Activated T-cell treated with anti-CD3 and anti-CD28 coated beads, Interleukin-2, amount 50 U/mL, for 4 hours (primary cell): ENCODE measurements at regions not wholly inside any gene's neighbourhood (a gene's known extent, or its start where the extent isn't known, plus 50 kb on each side); places are given as distances from the start of the nearest gene placed in this dataset.

ENCODE experiments used
- ATAC-seq, 2 donors: fragments of 200-7000 bp; cut with Tn5 transposase; one replicate each; pipeline ENCODE4 v1.10.0; 2021
- DNase-seq: peaks from one replicate; pipeline ENCODE4 v3.0.0-alpha.2; 2020
- H3K27me3 Mint-ChIP-seq: one replicate; pipeline ENCODE4 v1.8.0; 2021; ENCODE audit warnings: low read depth, mixed read lengths
- H3K36me3 Mint-ChIP-seq: one replicate; pipeline ENCODE4 v1.8.0; 2022; ENCODE audit warnings: mixed read lengths; ENCODE audit not compliant: insufficient read depth
- H3K4me1 Mint-ChIP-seq: one replicate; pipeline ENCODE4 v1.8.0; 2021; ENCODE audit warnings: low read depth, mixed read lengths
- H3K4me3 Mint-ChIP-seq: one replicate; pipeline ENCODE4 v1.8.0; 2021; ENCODE audit warnings: mild to moderate bottlenecking, moderate library complexity, mixed read lengths
- H3K9me3 Mint-ChIP-seq: one replicate; pipeline ENCODE4 v1.8.0; 2021; ENCODE audit warnings: mixed read lengths

DNA sequence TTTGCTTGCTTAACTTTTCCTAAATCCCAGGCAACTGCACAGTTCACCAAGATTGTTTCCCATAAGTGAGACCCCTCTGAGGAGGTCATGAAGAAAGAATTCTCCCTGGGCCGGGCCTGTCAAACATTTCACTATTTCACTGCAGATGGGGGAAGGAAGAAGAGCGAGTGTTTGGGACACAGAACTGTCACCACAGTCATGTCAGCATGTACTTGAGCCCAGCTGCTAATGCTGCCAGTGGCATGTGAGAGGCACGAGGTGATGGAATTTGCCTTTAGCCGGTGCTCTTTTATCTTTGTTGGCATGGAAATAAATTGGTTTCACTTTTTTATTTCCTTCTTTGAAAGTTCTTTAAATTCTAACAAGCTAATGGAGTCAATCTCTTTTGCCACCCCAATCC lies 277.9 kb upstream of the GADL1 start:
- Mint-ChIP-seq H3K4me1 (peaks cover 5% of the 10 kb centered on the region), H3K9me3 (no peaks in the 10 kb centered on the region), H3K4me3 (no peak overlapping the region), H3K27me3 (no peaks in the 10 kb centered on the region), H3K36me3 (no peaks in the 10 kb centered on the region)
- DNase-seq (no peak), ATAC-seq (no peak)

DNA sequence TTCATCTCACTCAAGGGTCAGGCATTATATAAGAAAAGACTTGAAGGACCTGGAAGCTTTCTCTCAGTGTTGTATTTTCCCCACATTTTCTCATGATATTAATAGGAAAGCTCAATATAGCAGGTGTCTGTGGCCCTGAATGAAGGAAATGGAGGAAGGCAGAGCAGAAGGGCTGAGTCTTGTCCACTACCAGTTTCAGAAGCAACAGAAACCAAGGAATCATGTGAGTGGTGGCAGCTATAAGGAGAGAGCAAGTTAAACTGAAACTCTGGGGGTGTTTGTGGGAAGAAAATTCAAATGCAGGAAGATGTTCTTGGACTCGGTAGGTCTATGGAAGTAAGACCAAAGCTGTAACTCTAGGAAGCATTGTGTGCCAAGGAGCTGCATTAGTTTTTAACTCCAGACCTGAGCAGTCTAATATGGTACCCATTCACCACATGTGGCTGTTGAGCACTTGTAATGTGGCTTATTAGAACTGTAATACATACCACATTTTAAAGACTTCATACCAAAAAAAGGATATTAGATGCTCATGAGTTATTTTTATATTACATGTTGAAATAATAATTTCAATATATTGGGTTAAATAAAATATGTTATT lies 278.8 kb upstream of the GADL1 start:
- no peak for ATAC-seq

DNA sequence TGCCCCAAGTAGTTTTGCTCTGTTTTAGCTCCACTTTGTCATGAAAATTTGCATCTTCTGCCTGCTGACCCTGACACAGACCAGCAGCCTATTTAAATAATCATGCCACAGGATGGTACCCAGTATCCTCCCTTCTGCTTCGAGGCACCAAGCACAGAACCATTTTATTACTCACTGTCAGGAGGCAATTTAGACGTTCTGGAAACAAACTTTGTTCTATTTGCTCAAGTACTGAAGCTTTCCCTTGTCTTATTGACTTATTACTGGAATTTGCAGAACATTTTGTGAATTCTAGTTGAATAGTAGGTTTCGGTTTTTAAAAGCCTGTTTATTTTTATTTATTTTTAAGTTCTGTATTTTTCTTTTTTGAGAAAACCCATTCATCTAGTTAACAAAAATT lies 279.6 kb upstream of the GADL1 start:
- ATAC-seq = no peak
- no peaks in the 10 kb centered on the region for H3K9me3 Mint-ChIP-seq
- H3K4me1 Mint-ChIP-seq = peaks cover 15% of the 10 kb centered on the region

More for the DNA sequence above, 278.8 kb upstream of the GADL1 start:
- no peak for DNase-seq
- Mint-ChIP-seq H3K9me3 (no peaks in the 10 kb centered on the region), H3K4me1 (peaks cover 10% of the 10 kb centered on the region), H3K4me3 (no peak overlapping the region), H3K36me3 (no peaks in the 10 kb centered on the region), H3K27me3 (no peaks in the 10 kb centered on the region)

DNA sequence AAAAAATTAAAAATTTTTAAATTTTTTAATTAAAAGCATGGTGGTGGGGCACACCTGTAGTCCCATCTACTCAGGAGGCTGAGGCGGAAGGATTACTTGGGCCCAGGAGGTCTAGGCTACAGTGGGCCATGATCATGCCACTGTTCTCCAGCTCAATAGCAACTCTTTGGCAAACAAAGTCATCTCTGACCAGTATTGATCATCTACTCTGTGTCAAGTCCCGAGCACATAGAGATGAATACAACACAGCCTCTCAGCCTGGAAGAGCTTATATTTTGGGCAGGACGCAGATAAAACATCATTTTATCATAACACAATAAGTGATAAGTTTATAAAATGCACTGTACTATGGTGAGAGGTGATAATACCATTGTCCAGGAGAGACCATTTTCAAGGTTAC lies 281.6 kb upstream of the GADL1 start:
- H3K4me3 Mint-ChIP-seq = no peak overlapping the region

More for the DNA sequence above, 279.6 kb upstream of the GADL1 start:
- Mint-ChIP-seq H3K4me3 (no peak overlapping the region), H3K27me3 (no peaks in the 10 kb centered on the region), H3K36me3 (no peaks in the 10 kb centered on the region)
- DNase-seq = no peak

DNA sequence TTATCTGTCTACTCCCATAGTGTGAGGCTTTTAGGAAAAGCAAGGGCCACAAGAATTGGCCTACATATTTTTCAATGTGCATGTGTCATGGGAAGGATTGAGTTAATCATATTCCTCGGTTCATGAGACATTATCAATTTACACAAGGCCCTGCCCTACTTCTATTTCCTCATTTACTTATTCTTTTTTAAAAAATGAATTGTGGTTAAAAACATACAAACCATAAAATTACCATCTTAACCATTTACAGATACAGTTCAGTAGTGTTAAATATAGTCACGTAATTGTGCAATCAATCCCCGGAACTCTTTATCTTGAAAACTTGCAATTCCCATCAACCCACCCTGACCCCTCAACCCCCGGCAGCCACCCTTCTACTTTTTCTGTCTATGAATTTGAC lies 284.0 kb upstream of the GADL1 start:
- Mint-ChIP-seq H3K36me3 (no peaks in the 10 kb centered on the region), H3K9me3 (no peaks in the 10 kb centered on the region), H3K4me3 (no peak overlapping the region), H3K27me3 (no peaks in the 10 kb centered on the region), H3K4me1 (peaks cover 10% of the 10 kb centered on the region)
- DNase-seq (no peak), ATAC-seq (no peak)

More for the DNA sequence above, 281.6 kb upstream of the GADL1 start:
- no peak for DNase-seq
- H3K9me3 Mint-ChIP-seq = no peaks in the 10 kb centered on the region
- H3K27me3 Mint-ChIP-seq = no peaks in the 10 kb centered on the region
- no peaks in the 10 kb centered on the region for H3K36me3 Mint-ChIP-seq
- no peak for ATAC-seq
- H3K4me1 Mint-ChIP-seq = peaks cover 13% of the 10 kb centered on the region

DNA sequence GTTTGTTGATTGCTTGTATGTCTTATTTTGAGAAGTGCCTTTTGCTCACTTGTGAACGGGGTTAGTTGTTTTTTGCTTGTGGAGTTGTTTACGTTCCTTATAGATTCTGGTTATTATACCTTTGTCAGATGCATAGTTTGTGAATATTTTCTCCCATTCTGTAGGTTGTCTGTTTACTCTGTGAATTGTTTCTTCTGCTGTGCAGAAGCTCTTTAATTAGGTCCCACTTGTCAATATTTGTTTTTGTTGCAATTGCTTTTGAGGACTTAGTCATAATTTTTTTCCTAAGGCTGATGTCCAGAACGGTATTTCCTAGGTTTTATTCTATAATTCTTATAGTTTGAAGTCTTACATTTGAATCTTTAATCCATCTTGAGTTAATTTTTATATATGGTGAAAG lies 285.3 kb upstream of the GADL1 start:
- DNase-seq (no peak), ATAC-seq (no peak)
- Mint-ChIP-seq H3K9me3 (no peaks in the 10 kb centered on the region), H3K4me1 (peaks cover 10% of the 10 kb centered on the region), H3K4me3 (no peak overlapping the region), H3K27me3 (no peaks in the 10 kb centered on the region), H3K36me3 (no peaks in the 10 kb centered on the region)

DNA sequence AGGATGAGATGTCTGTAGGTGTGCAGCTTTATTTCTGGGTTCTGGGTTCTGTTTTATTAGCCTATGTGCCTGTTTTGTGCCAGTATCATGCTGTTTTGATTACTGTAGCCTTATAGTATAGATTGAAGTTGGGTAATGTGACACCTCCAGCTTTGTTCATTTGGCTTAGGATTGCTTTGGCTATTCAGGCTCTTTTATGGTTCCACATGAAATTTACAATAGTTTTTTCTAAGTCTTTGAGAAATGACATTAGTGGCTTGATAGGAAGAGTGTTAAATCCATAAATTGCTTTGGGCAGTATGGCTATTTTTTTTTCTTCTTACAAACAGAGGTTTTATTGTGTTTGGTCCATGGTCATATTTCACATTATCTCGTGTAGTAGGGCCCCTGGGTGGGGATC lies 285.8 kb upstream of the GADL1 start:
- Mint-ChIP-seq H3K4me3 (no peak overlapping the region), H3K27me3 (no peaks in the 10 kb centered on the region), H3K9me3 (no peaks in the 10 kb centered on the region), H3K4me1 (peaks cover 10% of the 10 kb centered on the region), H3K36me3 (no peaks in the 10 kb centered on the region)
- no peak for ATAC-seq
- DNase-seq = no peak

DNA sequence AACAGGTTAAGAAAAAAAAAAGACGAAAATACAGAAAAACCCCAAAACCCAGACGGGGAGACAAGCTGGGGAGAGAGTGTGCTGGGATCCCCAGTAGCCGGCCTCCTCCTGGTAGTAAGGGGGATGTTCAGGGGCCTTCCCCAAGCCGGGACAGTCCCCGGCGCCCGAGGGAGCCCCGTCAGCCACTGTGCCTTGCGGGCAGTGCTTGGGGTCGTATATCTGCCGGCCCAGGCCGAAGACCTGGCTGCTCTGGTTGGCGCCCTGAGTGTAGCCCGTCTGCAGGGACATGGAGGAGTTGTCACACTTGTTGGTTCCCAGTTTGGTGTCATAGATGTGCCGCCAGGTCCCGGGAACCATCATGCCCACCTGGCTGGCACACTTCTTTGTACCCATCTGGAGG lies 287.2 kb upstream of the GADL1 start:
- DNase-seq (no peak), ATAC-seq (no peak)
- no peaks in the 10 kb centered on the region for H3K27me3 Mint-ChIP-seq
- H3K36me3 Mint-ChIP-seq = no peaks in the 10 kb centered on the region
- H3K4me3 Mint-ChIP-seq = no peak overlapping the region
- peaks cover 10% of the 10 kb centered on the region for H3K4me1 Mint-ChIP-seq
- no peaks in the 10 kb centered on the region for H3K9me3 Mint-ChIP-seq

DNA sequence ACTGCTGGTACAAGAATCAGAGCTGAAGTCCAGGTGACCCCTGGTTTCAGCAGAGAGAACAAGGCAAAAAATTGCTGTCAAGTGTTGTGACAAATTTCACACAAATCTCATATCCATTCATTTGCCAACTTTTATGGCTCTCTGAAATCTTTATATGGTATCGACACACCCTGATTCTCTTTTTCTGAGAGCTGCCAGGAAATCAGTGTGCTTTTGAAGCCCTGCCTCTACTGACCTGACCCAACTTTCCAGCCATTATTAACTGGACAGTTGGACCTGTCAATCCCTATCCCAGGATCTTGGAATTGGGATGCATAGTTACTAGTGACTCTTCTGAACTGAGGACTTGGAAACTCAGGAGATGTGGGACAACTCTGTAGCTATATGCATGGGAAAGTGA lies 288.2 kb upstream of the GADL1 start:
- ATAC-seq (no peak), DNase-seq (no peak)
- Mint-ChIP-seq H3K4me1 (peaks cover 8% of the 10 kb centered on the region), H3K4me3 (no peak overlapping the region), H3K27me3 (no peaks in the 10 kb centered on the region), H3K36me3 (no peaks in the 10 kb centered on the region), H3K9me3 (no peaks in the 10 kb centered on the region)

DNA sequence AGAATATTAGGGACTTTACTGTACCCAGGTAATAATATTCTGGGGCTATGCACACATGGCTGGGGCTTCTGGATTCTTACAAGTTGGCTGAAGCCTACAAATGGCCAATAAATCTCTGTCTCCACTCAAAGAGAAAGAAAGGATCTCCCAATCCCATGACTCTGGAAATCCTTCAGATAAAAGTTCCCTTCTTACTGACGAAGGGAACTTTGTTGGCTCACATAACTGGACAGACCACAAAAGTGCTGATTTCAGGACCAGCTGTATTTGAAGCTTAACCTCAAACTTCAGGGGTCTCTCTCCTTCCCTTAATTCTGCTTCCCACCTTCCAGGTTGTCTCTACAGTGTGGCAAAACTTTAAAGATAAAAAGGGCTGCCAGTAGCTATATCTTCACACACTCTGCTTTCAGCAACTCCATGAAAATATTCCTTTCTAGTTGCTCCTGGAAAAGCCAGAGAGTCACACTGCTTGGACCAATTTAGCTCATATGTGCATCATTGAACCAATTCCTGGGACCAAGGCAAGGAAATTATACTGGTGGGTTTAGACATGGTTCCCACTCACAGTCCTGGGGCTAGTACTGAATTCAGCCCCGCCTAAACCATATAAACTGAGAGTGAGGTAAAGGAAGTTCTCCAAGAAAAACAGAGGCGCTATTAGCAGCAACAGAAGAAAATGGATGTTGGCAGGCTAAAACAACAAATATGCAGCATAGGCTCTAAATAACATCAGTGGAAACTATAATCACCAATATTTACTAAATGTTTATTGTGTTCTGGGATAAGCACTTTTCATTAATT lies 290.0 kb upstream of the GADL1 start:
- ATAC-seq (no peak), DNase-seq (no peak)
- H3K9me3 Mint-ChIP-seq = no peaks in the 10 kb centered on the region
- no peaks in the 10 kb centered on the region for H3K27me3 Mint-ChIP-seq
- H3K36me3 Mint-ChIP-seq = no peaks in the 10 kb centered on the region
- H3K4me3 Mint-ChIP-seq = no peak overlapping the region
- H3K4me1 Mint-ChIP-seq = no peaks in the 10 kb centered on the region

DNA sequence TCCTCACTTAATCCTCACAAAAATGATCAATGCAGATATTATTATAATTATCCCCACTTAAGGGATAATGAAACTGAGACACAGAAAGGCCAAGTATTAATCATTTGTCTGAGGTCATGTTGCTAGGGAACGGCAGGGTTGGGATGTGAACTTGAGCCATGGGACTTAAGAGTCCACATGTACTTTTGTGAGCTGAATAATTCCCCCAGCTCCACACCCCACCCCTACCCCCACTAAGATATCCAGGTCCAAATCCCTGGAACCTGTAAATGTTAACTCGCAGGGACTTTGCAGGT lies 290.5 kb upstream of the GADL1 start:
- Mint-ChIP-seq H3K27me3 (no peaks in the 10 kb centered on the region), H3K9me3 (no peaks in the 10 kb centered on the region), H3K4me3 (no peak overlapping the region), H3K4me1 (no peaks in the 10 kb centered on the region), H3K36me3 (no peaks in the 10 kb centered on the region)
- ATAC-seq (no peak), DNase-seq (no peak)

DNA sequence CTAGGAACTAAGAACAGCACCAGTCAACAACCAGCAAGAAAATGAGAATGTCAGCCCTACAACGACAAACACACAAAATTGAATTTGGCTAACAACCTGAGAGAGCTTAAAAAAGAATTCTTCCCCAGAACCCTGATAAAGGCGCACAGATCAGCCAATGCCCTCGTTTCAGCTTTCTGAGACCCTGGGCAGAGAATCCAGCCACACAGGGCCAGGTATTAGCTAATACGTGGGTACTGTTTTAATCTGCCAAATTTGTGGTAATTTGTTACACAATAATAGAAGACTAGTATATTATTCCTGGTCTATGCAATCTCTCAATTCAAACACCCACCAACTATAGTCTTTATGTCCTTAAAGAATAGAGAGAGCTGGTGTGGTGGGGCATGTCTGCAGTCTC lies 291.6 kb upstream of the GADL1 start:
- ATAC-seq = no peak
- Mint-ChIP-seq H3K27me3 (no peaks in the 10 kb centered on the region), H3K36me3 (no peaks in the 10 kb centered on the region), H3K4me1 (no peaks in the 10 kb centered on the region), H3K9me3 (no peaks in the 10 kb centered on the region), H3K4me3 (no peak overlapping the region)
- no peak for DNase-seq

DNA sequence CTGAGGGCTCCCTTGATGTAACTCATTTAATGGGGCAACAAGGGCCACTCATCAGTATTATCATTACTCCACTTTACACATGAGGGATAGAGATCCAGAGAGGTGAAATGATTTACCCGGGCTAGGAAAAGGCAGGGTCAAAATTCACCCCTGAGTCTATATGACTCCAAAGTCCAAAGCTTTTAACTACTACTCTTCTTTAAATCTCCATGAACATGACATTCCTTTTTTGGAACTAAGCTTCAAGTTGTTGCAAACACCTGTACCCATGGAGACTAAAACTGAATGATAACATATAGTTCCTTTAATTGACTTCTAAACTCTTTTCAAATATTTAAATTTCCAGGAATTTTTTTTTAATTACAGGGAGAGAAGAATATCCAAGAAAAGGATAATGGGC lies 292.9 kb upstream of the GADL1 start:
- DNase-seq (no peak), ATAC-seq (no peak)
- H3K4me3 Mint-ChIP-seq = no peak overlapping the region
- H3K9me3 Mint-ChIP-seq = no peaks in the 10 kb centered on the region
- no peaks in the 10 kb centered on the region for H3K27me3 Mint-ChIP-seq
- H3K4me1 Mint-ChIP-seq = no peaks in the 10 kb centered on the region
- H3K36me3 Mint-ChIP-seq = no peaks in the 10 kb centered on the region

DNA sequence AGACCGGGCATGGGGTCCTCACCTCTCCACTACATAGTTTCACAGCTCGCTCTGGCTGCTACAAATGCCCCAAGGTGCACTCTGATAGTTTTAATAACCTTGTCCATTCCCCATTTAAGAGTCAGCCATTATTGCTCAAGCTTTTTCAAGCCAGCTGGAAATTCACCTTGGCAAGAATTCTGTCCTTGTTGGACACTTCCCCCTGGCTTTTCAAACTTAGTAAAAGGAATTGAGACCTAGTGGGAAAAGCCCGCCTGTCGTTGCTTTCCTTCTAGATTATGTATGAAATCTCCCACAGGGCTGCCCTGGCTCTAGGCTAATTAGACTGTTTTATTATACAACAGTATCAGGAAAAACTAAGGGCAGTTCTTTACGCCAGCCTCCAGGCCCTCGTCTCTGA lies 293.7 kb upstream of the GADL1 start:
- Mint-ChIP-seq H3K9me3 (no peaks in the 10 kb centered on the region), H3K27me3 (no peaks in the 10 kb centered on the region), H3K4me3 (no peak overlapping the region), H3K4me1 (peaks cover under 1% of the 10 kb centered on the region), H3K36me3 (no peaks in the 10 kb centered on the region)
- no peak for DNase-seq
- no peak for ATAC-seq

DNA sequence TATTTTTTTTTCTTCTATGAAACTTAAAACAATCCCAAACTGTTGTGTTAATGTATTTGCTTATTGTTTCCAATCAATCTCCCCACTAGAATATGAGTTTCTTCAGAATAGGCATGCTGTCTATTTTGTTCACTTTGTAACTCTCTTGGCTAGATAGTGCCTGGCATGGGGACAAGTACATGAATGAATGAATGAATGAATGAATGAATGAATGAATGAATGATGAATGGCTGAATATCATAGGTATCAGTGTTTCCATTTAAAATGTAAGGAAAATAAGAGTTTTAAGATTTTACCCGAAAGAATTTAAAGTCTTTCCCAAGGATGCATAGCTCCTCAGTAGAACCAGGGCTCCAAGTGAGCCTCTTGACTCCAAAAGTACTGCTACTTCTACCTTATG lies 294.9 kb upstream of the GADL1 start:
- no peaks in the 10 kb centered on the region for H3K27me3 Mint-ChIP-seq
- no peak for ATAC-seq

More for the DNA sequence above, 294.9 kb upstream of the GADL1 start:
- Mint-ChIP-seq H3K9me3 (no peaks in the 10 kb centered on the region), H3K4me1 (peaks cover 6% of the 10 kb centered on the region), H3K36me3 (no peaks in the 10 kb centered on the region), H3K4me3 (no peak overlapping the region)
- no peak for DNase-seq
